Keratinocyte (primary cell): ENCODE measurements at regions not wholly inside any gene's neighbourhood (a gene's known extent, or its start where the extent isn't known, plus 50 kb on each side); places are given as distances from the start of the nearest gene placed in this dataset.

Experiments
- CTCF ChIP-seq, 3 experiments: IDR thresholded peaks in 1 of 3; conservative IDR thresholded peaks in 1 of 3; optimal IDR thresholded peaks in 1 of 3; 2 replicates in 2 of 3; 3 replicates in 1 of 3; pipeline versions ENCODE3 to v1.5.1; 2011; ENCODE audit warnings: low read length in 3 of 3, mild to moderate bottlenecking in 3 of 3, moderate library complexity in 2 of 3, control low read depth in 1 of 3, inconsistent platforms in 1 of 3; ENCODE audit not compliant: insufficient read depth in 2 of 3; ENCODE audit errors: extremely low read depth in 1 of 3
- EZH2 ChIP-seq: IDR thresholded peaks from one replicate; pipeline ENCODE4 v1.6.1; 2012; ENCODE audit warnings: inconsistent platforms, mild to moderate bottlenecking, low read length, moderate library complexity

GRCh38 chr1:81587426-81587825 is 213.3 kb upstream of the ADGRL2 start:
- TF ChIP-seq CTCF (optimal IDR thresholded peaks at IDR 0.05 in 1 of 3, IDR thresholded peaks at IDR 0.05 in 1 of 3, conservative IDR thresholded peaks at IDR 0.05 in 1 of 3; ENCODE audit: extremely low read depth in 1 of 3, insufficient read depth in 2 of 3, low read length in 3 of 3) (no peak), EZH2 (no peak)
